GM18499 (cell line): ENCODE measurements at regions not wholly inside any gene's neighbourhood (a gene's known extent, or its start where the extent isn't known, plus 50 kb on each side); places are given as distances from the start of the nearest gene placed in this dataset.
"Not testable (repeated sequence)": the region's sequence is repeated elsewhere in the genome, so short reads cannot be mapped to it uniquely, and the experiment has no call there.

Source experiments
- ATAC-seq: cut with Tn5 transposase; IDR thresholded peaks from one replicate; pipeline ENCODE4 v1.9.1; 2021; ENCODE audit warnings: moderate number of reproducible peaks; ENCODE audit not compliant: insufficient read depth, unreplicated experiment

GRCh38 chr5:158607088-158607487 lies 492.6 kb downstream of the EBF1 start:
- ATAC-seq, result no peak

GRCh38 chr5:158606233-158606632 lies 493.5 kb downstream of the EBF1 start:
- ATAC-seq, result no peak

- no peak for ATAC-seq
Observed at GRCh38 chr5:158602981-158603380, 496.7 kb downstream of the EBF1 start.

- no peak for ATAC-seq
Observed at GRCh38 chr5:158601118-158601517, 498.6 kb downstream of the EBF1 start.

- ATAC-seq, result no peak
Observed at GRCh38 chr5:158600679-158601078, 499.0 kb downstream of the EBF1 start.

GRCh38 chr5:158599157-158599556 lies 500.6 kb downstream of the EBF1 start:
- no peak for ATAC-seq

- ATAC-seq, result no peak
Observed at GRCh38 chr5:158594595-158595242, 505.0 kb downstream of the EBF1 start.

GRCh38 chr5:158593925-158594324 lies 505.8 kb downstream of the EBF1 start:
- no peak for ATAC-seq

GRCh38 chr5:158591301-158591863 lies 508.3 kb downstream of the EBF1 start:
- ATAC-seq, result no peak

- ATAC-seq, result no peak
Observed at GRCh38 chr5:158590746-158591300, 508.9 kb downstream of the EBF1 start.

GRCh38 chr5:158589939-158590338 lies 509.8 kb downstream of the EBF1 start:
- no peak for ATAC-seq

- ATAC-seq, result no peak
Observed at GRCh38 chr5:158588617-158589016, 511.1 kb downstream of the EBF1 start.

- no peak for ATAC-seq
Observed at GRCh38 chr5:158586054-158586453, 513.7 kb downstream of the EBF1 start.

- ATAC-seq, result not testable (repeated sequence)
Observed at GRCh38 chr5:158582669-158583068, 517.0 kb downstream of the EBF1 start.

- no peak for ATAC-seq
Observed at GRCh38 chr5:158573829-158574228, 525.9 kb downstream of the EBF1 start.

- ATAC-seq, result no peak
Observed at GRCh38 chr5:158570502-158570901, 529.2 kb downstream of the EBF1 start.

- no peak for ATAC-seq
Observed at GRCh38 chr5:158569534-158569933, 530.2 kb downstream of the EBF1 start.

- no peak for ATAC-seq
Observed at GRCh38 chr5:158565017-158565789, 534.5 kb downstream of the EBF1 start.

- ATAC-seq, result no peak
Observed at GRCh38 chr5:158563760-158564390, 535.8 kb downstream of the EBF1 start.

- no peak for ATAC-seq
Observed at GRCh38 chr5:158561562-158562190, 538.0 kb downstream of the EBF1 start.
